HG02678 (cell line): ENCODE measurements at regions not wholly inside any gene's neighbourhood (a gene's known extent, or its start where the extent isn't known, plus 50 kb on each side); places are given as distances from the start of the nearest gene placed in this dataset.

Experiments
- ATAC-seq: cut with Tn5 transposase; IDR thresholded peaks from one replicate; pipeline ENCODE4 v1.9.1; 2021; ENCODE audit warnings: mild to moderate bottlenecking, moderate library complexity; ENCODE audit not compliant: unreplicated experiment

DNA sequence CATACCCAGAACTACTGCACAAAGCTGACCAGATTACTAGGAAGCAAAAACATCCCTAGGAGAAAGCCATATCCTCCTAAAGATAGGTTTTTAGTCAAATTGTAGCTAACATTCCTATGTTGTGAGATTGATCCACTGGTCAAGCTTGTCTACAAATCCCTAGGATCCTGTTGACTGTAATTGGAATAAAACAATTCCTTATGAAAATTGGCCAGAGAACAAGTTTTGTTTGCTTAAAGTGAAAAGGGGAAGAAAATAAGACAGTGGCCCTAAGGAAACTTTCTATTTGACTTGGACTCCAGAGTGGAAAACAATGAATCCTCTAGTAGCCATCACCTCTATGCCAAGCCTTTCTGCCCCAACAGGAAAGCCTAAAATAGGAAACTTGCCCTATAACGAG lies 645.2 kb upstream of the USP24 start:
- ATAC-seq, result no peak

DNA sequence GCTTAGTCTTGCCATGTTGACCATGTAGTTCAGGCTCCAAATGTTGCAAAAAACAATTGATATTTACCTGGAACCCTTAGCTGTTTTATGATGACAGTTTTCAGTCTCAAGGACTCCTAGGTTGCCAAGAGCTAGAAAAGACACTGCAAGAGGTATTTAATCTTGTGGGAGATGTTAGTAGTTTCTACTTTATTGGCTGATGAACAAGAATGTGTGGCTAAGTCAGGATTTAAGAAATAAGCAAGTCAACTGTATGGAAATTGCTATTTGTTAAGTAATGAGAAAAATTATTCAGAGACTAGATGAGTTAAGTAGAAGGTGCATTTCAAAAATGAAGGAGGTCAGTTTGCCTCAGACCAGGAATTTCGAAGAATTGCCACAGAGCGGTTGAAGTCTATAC lies 639.7 kb upstream of the USP24 start:
- ATAC-seq, result no peak

DNA sequence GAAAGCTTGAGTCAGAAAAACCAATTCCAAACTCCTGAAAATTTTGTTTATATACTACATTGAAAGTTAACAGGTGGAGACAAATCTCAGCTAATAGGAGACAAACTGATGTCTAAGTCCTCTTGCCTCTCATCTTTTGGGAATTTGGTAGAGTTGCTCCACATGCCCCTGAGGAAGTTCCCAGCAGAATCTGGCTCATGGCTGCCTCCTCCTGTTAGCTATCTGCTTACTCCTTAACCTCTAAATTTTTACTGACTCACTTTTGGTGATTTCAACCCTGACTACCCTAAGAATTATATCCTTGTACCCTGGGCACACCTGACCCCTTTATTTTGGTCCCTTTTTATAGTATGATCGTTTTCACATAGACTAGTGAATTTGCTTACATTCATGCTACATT lies 633.7 kb upstream of the USP24 start:
- no peak for ATAC-seq

DNA sequence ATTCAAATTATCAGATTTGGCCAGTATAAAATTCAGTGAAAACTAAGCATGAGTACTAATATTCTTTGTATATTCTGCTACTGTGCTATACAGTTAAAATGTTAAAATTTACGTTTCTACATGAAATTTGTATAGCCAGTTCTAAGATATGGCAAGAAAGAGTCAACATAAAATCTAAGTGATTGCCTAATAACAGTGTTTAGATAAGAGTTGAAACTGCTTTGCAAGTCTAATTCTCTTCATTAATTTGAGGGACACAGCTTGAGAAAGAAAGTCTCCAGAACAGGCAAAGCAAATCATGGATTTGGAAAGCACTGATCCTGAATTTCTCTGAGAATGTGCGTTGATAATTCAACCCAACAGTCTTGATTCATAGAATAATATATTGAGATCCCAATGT lies 630.9 kb upstream of the USP24 start:
- ATAC-seq, result no peak

DNA sequence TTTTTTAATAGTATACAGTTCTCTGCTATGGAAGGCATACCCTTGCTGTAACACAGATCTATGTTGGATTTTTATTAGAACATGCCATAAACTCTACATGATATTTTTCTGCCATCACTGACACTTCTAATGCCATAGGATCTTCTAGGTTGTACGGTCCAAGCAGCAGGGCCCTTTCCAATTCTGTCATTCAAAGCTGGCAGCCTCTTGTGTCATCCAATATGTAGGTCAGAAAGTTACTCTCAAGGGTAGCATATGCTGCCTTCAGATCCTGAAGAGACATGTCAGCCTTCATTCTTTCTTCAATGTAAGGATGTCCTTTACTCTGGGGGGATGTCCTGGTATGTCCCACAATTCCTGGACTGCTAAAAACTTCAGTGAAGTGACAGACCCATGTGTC lies 629.2 kb upstream of the USP24 start:
- ATAC-seq, result no peak

DNA sequence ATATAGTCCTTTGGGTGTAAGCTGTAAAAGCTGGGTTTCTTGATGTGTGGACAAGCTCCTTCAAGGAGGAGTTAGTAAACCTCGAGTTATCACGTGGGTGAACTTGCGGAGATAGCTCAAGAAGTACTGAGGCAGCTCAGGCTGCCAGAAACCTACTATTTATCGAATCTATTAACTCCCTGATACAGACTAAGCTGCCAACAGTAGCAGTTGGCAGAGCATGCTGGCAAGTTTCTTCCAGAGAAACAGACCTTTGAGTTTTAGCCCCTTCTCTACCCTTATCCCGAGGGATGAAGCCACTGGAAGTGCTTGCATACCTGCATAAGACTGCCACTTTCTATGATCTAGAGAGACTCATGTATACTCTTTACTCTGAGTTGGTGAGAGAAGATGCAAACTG lies 624.5 kb upstream of the USP24 start:
- no peak for ATAC-seq

DNA sequence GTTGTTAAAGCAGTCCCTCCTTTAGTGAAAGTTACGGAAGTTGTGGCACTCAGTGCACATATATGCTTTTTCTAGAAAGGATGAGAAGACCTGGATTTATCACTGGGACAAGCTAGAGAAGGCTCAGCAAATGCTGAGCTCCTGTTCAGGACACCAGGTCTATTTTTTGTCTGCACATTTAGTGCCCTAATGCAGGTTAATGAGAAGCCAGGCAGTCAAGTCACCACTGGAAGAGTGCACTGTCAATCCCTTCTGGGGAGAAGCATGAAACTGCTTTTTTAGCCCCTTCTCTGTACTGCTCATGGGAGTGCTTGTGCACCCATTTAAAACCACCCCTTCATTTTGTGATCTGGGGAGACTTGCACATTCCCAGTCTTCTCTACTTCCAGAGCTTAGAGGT lies 624.1 kb upstream of the USP24 start:
- ATAC-seq, result no peak

DNA sequence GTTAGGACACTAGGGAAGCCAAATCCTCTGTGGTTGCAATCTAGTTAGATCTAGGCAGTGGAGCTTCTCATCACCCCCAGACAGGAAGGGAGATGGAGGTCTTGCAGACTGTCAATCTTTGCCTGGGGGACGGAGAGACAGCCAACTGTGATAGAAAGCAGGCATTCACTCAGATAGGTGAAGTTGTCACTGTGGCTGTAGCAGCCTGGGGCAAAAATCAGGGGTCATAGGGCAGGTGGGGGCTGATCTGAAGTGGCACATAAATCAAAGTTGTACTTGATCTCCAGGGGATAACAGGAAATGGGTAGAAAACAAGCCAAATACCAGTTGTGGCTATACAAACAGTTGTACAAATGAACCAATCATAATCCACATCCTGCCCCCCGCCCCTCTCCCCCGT lies 620.9 kb upstream of the USP24 start:
- ATAC-seq, result no peak

DNA sequence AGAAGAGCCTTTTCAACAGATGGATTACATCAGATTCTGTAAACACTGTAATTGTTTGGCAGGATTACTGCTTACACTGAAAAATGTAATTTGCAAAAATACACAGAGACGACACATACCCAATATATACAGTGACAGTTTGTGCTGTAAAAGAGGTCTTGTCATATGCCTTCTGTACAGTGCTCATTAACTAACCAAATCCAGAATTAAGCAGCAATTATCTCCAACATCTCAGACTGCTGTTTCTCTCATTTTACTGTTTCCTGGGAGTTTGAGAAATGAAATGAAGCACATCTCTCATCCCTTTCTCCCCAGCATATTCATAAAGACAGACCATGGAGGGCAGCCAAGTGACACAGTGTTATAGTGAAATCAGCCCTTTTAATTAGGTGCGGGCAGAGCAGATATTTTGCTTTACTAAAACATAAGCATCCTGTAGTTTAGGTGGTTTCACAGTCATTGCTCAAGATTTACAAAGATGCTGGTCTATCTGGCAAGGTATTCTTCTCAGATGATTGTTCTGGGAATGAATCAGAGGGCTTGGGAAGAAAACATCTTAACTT lies 618.4 kb upstream of the USP24 start:
- no peak for ATAC-seq

DNA sequence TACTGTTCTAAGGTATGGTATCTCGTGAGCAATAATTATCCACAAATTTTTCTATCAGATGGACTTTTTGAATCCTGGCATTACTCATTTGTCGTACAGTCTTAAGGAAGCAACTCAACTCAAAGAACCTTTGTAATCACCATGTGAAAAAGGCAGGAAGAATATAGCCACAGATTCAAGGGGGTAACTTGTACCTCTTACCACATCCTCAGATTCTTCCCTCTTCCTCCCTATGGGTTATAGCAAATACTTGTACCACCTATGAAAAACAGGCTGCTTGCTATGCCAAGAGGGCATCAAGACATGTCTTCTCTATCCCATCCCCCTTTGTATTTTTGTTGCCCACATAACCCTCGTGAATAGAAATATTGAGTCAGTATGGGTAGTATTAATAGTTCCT lies 616.6 kb upstream of the USP24 start:
- ATAC-seq, result no peak

DNA sequence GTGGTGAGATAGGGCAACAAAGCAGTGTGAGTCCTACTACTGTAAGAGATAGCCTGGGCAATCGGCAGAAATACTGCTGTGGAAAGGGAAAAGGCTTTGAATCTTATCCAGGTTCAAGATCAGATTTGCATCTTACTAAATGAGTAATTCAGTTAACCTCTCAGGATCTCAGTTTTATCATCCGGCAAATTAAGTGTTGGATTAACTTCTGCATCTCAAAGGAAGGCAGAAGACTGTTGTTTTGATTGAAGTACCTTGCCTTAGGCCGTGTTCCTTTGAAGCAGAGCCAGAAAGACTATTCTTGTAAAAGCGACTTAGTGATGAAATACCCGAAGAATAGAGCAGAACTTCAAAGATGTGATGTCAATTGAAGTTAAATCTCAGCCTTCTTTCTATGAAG lies 612.9 kb upstream of the USP24 start:
- ATAC-seq, result no peak

DNA sequence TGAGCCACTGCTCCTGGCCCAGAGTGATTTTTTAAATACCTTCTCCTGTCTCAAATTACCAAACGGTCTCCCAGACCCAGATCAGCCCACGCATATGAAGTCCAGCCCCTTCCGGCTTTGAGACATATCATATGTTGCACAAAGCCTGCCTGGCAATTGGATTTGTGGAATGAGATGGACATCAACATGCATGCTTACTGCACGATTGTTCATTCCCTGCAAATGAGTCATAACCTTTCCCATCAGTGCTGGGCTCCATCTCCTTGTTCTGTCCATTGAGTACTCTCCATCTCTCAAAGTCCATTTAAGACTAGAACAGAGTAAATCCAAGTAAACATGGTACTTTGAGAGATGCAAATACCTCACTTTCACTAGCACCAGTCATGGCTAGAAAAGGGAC lies 612.2 kb upstream of the USP24 start:
- ATAC-seq, result no peak

DNA sequence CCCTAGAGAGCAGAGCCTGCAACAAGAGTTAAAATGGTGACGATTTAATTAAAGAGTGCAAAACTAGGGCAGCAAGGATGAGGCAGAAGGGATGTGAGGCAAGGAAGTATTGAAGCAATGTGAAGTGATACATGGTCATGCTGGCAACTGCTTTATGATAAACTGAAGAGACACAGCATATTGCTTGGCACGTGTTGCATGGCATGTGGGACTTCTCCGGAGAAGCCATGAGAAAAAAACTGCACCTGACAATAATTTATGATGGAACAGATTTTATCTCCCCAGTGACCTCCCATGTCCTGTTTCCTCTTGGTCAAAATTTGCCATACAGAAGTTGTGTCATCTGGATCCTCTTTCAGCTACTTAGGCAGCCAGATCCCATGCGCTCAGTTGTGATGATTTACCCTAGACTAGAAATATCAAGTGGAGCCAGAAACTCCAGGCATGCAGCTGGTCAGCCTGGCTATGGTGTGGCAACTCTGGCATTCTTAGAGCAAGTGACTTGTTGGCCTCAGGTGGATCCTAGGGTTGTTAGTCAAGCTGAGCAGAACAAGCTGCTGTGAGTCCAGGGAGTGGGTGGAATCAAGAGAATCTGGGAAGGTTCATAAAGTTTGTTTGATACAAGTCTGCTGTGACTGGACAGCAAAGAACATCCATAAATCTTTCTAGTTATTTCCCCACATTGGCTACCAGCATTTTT lies 611.4 kb upstream of the USP24 start:
- no peak for ATAC-seq

DNA sequence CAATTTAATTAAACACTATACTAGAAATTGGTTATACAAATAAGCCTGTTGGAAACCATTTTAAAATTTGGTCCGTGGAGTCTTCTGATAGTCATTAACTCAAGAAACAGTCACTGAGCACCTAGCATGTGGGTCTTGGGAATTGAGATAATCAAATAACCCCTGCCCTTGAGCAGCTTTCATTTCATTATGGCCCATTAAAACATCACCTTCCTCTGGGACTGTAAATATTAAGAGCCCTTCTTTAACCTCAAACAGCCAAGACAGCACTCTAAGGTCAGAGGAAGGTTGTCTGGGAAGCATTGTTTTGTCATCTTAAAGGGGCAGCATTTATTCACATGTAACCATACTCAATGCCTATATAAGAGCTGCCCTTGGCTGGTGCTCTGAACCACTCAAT lies 610.3 kb upstream of the USP24 start:
- no peak for ATAC-seq

DNA sequence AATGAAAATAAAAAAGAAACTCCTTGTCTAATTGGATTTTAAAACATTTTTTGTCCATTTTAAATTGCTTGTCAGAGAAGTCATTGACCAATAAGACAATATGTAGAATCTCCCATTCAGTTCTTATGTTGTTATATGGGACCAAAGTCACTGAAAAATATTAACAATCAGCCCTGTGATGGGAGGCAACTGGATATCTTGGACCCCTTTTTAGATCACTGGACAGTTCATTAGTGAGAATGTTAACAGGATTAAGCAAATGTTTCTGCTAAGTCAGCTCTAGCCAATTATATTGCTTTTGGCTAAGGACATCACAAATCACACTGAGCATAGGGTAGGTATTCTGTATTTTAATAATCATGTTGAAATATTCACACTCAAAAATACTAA lies 609.1 kb upstream of the USP24 start:
- no peak for ATAC-seq

DNA sequence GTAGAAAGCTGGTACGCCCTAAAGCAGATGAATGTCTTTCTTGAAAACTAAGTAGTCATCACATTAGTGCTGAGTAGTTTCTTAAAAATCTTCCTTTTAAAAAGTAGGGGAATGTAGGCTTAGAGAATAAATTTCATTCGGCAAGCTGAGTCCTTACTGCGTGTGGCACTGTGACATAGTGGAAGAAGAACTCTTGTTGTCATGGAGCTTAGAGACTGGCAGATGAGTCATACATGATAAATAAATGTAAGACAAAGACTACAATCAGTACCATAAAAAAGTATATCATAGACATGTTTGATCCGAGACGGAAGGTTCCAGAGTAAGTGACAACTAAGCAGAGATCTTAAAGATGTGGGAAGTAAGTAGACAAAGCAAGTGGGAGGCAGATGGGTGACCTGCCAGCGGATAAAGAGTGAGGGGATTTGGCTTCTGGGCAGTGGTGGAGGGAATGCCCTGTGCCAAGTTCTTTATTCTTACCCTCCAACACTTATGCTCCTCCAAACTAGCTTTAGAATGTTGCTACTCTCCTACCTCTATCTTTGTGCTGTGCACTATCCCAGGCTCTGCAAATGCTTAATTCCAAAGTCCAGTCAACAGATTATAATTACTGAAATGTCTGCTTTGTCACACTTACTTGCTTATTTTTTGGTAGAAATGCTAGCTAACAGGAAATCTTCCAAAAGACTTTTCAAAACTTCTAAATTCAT lies 608.5 kb upstream of the USP24 start:
- no peak for ATAC-seq

DNA sequence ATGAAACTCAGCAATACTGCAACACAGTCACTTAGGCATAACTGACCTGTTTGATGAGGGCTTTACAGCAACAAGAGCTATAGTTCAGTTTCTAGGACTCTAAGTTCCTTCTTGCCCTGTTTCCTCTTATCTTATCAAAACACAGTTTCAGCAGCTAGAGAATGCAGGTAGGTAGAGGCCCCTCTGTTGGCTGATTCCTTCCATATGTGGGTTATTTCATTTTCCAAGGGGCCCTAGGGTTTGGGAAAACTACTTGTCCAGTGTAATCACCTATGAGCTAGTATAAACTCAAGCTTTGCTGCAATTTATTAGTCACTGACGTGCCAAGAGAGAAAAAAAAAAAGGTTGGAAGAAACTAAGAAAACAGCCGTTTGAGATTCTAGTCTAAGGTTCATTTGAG lies 607.7 kb upstream of the USP24 start:
- no peak for ATAC-seq

DNA sequence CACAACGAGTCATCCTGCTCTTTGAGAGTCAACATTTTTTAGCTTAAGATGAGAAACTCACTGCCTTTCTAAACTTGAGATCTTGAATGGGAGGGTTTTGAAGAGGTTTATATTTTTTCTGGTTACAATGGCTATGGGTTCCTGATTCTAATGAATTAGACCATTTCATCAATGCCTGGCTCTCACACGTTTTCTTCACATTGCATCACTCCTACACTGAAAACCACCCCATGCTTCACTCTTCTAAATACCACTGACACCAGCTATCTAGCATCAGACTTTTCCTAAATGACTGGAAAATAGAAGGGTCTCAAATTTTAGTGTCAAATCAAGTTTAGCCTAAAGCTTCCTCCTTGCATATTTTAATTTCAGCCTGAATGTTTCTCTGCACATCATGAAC lies 606.1 kb upstream of the USP24 start:
- ATAC-seq, result no peak

DNA sequence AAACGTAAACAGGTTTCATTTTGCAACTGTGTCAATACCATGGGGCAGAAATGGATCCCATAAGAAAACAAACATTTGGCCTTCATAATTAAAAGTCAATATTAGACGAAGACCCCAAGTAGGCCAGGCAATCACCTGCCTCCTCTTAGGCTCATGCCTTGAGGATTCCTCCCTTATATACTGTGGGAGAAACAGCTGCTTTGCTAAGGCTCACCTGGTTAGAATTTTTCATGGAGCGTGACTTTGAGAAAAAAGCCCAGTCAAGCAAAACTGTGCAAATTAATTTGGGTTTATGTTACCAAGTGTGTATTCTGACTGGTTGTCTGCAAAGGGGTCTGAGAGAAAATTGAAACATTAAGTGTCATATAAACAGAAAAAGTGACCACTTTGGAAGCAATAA lies 605.3 kb upstream of the USP24 start:
- no peak for ATAC-seq

DNA sequence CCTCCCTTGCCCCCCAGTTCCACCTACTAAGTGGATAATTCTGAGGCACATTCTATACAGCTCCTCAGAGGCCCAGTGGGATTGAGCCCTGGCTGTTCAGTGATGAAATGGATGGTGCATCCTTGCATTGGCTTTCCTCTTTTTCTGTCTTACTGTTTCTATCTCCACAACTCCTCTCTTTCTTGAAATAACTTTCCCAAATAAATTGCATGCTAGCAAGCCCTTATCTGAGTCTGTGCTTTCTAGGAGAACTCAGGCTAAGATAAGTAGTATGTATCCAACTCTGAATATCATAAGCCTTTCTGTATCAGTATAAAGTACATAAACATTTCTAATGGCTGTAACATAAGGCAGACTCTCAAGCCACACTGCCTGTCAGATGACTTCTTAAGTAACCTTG lies 603.8 kb upstream of the USP24 start:
- no peak for ATAC-seq

DNA sequence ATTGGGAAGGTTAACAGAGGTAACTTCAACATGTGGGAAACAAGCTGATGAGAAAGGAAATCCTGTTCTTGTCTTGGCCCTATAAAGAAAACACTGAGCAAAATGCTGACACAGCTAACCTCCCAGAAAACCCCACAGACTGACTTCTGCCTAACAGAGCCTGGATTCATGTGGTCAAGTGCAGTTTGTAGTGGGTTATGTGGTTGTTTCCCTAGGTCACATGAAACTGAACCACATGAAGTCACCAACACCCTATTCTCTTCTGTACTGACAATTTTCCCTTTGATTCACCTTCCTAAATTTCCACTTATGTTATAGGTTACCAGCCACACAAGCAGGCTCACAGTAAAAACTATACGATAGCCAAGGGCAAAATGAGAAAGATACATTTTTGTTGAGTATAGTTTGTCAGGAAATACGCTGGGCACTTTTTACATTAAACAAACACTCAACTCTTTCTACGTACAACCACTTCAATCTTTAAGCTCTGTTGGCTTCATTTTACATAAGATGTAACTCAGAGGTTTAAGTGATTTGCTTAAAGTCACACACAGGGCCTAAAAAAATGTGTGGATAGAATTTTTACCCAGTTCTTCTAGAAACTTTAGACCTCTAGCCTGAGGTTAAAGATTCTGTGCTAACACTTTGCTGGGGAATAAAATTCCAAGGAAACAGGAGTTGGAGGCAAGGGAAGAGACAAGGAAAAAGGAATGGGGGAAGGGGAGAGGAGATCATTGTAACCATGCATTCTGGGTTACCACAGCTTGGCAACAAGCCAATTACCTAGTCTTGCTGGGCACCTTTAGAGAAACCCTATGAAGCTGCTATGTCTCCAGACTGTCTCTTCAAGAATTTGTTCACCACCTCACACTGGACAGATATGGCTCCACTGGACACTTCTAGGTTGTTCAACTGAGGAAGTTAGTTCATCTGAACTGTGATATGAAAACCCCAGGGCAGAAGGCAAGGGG lies 601.6 kb upstream of the USP24 start:
- ATAC-seq, result no peak
